Loucy (cell line): ENCODE measurements at regions not wholly inside any gene's neighbourhood (a gene's known extent, or its start where the extent isn't known, plus 50 kb on each side); places are given as distances from the start of the nearest gene placed in this dataset.

ENCODE experiments used
- EZH2phosphoT487 ChIP-seq: fragments of 200-600 bp; IDR thresholded peaks from 2 replicates; pipeline ENCODE4 v1.6.1; 2018; ENCODE audit warnings: antibody characterized with exemption, mild to moderate bottlenecking, moderate library complexity, borderline replicate concordance
- TF ChIP-seq, protein P1 (sequence below): fragments of 200-600 bp; sonication (generic); conservative IDR thresholded peaks from 2 replicates; pipeline ENCODE4 v1.5.1; 2014; ENCODE audit warnings: mild to moderate bottlenecking, antibody characterized with exemption, low read length

DNA sequence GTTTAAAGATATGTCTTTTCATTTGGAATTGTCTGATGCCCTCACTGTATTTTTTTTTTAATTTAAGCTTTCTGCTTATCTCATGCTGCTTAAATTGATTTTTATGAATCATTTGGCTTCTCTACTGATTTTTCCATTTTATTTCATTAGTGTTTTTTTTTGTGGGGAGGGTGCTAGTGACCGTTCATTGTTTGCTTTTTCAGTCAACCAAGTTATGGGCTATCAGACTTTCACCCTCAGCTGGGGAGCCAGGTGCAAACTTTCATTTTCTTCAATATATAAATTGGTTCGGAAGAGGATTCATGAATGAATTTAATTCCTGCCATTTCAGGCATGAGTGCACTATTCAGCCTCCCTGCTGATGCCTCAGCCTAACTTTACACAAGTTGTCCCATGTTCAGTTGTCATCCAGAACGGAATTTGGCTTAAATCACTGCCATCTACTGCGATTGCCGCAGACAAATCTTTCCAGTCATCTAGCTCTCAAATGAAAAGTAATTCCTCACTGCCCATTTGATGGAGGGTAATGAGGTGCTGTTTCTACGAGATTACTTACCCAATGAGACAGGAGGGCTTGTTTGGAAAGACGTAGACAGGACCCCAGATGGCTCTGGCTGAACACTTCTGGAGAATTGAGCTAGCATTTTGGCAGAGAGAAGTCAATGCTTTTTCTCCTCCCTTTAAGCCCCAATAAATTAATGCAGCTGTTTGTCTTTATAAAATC is 89.9 kb upstream of the RORA start:
- TF ChIP-seq, protein P1, sequence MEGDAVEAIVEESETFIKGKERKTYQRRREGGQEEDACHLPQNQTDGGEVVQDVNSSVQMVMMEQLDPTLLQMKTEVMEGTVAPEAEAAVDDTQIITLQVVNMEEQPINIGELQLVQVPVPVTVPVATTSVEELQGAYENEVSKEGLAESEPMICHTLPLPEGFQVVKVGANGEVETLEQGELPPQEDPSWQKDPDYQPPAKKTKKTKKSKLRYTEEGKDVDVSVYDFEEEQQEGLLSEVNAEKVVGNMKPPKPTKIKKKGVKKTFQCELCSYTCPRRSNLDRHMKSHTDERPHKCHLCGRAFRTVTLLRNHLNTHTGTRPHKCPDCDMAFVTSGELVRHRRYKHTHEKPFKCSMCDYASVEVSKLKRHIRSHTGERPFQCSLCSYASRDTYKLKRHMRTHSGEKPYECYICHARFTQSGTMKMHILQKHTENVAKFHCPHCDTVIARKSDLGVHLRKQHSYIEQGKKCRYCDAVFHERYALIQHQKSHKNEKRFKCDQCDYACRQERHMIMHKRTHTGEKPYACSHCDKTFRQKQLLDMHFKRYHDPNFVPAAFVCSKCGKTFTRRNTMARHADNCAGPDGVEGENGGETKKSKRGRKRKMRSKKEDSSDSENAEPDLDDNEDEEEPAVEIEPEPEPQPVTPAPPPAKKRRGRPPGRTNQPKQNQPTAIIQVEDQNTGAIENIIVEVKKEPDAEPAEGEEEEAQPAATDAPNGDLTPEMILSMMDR, result no peak
- TF ChIP-seq EZH2phosphoT487, result no peak
